ENCODE measurements at regions not wholly inside any gene's neighbourhood (a gene's known extent, or its start where the extent isn't known, plus 50 kb on each side); places are given as distances from the start of the nearest gene placed in this dataset.

DNA sequence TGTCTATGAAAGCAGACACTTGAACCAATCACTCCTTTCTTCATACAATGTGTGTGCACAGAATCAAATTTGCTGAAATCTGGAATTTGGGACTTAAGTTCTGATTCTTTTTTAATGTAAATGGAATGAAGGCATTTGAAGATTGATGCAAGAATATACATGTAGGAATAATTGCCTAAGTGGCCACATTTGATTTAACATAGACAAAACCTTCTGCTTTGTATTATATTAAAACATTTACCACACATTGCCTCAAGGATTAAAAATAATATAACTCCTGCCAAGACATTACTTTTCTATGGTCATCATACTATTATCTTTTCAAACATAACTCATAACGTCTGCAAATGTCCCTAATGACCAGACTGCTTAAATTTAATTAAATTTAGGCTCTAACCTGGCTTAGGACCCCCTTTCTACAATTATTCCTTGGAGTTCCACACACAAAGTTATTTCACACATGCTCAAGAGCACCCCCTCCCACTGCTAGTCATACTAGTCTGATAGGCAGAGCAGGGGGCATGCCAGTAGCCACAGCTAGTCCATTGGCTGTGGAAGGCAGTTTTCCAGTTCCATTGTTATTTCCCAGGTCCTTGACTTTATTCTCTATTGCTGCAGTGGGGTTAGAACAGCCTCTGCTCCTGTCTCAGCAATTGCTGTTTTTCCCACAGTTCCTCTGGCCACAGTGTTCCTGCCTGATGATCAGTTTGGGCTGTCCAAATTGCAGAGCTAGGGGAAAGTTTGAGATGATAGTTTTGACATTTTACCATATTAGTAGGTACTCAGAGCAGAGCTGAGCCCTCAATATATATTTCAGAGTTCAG lies 360.6 kb upstream of the GRAMD2B start:
- Histone ChIP-seq H3K4me3 (ENCODE audit: low read depth, low read length) (no peak overlapping the region), H3K36me3 (no peaks in the 10 kb centered on the region), H3K9me3 (ENCODE audit: severe bottlenecking) (no peaks in the 10 kb centered on the region), H3K27ac (no peak overlapping the region), H3K27me3 (ENCODE audit: insufficient read depth, low read depth, severe bottlenecking) (no peaks in the 10 kb centered on the region)
- TF ChIP-seq, protein P1, sequence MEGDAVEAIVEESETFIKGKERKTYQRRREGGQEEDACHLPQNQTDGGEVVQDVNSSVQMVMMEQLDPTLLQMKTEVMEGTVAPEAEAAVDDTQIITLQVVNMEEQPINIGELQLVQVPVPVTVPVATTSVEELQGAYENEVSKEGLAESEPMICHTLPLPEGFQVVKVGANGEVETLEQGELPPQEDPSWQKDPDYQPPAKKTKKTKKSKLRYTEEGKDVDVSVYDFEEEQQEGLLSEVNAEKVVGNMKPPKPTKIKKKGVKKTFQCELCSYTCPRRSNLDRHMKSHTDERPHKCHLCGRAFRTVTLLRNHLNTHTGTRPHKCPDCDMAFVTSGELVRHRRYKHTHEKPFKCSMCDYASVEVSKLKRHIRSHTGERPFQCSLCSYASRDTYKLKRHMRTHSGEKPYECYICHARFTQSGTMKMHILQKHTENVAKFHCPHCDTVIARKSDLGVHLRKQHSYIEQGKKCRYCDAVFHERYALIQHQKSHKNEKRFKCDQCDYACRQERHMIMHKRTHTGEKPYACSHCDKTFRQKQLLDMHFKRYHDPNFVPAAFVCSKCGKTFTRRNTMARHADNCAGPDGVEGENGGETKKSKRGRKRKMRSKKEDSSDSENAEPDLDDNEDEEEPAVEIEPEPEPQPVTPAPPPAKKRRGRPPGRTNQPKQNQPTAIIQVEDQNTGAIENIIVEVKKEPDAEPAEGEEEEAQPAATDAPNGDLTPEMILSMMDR (IDR thresholded peaks at IDR 0.05; ENCODE audit: low read depth, low read length): no peak
- DNase-seq: no peak

DNA sequence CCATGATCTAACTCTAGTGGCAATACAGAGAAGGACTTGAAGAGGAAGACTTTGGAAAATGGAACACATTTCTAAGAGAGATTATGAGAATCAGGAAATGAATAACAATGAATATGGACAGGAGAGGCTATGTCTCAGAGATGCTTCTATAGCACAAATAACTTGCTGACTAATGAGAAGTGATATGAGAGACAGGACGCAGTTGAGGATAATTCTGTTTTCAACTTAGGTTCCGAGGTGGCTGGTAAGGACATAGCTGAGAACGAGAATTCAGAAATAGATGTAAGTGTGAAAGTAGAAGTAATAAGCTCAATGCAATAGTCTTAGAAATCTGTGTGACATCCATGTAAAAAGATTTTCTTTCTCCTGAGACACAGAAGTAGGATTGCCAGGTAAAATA lies 358.1 kb upstream of the GRAMD2B start:
- DNase-seq: no peak
- TF ChIP-seq, protein P1 (IDR thresholded peaks at IDR 0.05; ENCODE audit: low read depth, low read length): no peak
- no peaks in the 10 kb centered on the region for H3K27me3 ChIP-seq (ENCODE audit: insufficient read depth, low read depth, severe bottlenecking)
- H3K9me3 ChIP-seq (ENCODE audit: severe bottlenecking): no peaks in the 10 kb centered on the region
- no peaks in the 10 kb centered on the region for H3K36me3 ChIP-seq
- H3K27ac ChIP-seq: no peak overlapping the region
- H3K4me3 ChIP-seq (ENCODE audit: low read depth, low read length): no peak overlapping the region

DNA sequence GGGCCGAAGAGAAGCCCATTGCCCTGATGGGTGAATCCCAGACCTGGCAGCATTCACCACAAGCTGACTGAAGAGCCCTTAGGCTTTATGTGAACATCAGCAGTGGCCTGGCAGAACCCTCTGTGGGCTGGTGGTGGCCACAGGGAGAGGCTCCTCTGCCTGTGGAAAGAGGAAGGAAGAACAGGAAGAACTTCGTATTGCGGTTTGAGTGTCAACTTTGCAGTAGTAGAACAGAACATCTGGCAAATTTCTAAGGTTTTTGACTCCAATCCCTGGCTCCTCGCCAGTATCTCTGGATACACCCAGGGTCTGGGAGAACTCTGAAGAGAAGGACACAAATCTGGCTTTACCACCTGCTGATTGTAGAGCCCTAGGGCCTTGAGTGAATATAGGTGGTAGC lies 356.4 kb upstream of the GRAMD2B start:
- Histone ChIP-seq H3K9me3 (ENCODE audit: severe bottlenecking) (no peaks in the 10 kb centered on the region), H3K27me3 (ENCODE audit: insufficient read depth, low read depth, severe bottlenecking) (no peaks in the 10 kb centered on the region), H3K27ac (no peak overlapping the region), H3K4me3 (ENCODE audit: low read depth, low read length) (no peak overlapping the region), H3K36me3 (no peaks in the 10 kb centered on the region)
- TF ChIP-seq, protein P1 (IDR thresholded peaks at IDR 0.05; ENCODE audit: low read depth, low read length): no peak
- DNase-seq: no peak

DNA sequence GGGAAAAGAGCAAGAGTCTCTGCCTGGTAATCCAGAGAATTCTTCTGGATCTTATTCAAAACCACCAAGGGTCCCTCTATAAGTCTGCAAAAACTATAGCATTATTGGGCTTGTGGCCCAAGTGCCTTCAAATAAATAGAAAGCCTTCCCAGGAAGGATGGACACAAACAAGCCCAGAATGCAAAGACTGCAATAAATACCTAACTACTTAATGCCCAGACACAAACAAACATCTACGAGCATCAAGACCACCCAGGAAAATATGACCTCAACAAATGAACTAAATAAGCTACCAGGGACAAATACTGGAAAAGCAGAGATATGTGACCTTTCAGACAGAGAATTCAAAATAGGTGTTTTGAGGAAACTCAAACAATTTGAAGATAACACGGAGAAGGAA lies 355.8 kb upstream of the GRAMD2B start:
- H3K9me3 ChIP-seq (ENCODE audit: severe bottlenecking): no peaks in the 10 kb centered on the region
- no peaks in the 10 kb centered on the region for H3K36me3 ChIP-seq
- H3K27ac ChIP-seq: no peak overlapping the region
- TF ChIP-seq, protein P1 (IDR thresholded peaks at IDR 0.05; ENCODE audit: low read depth, low read length): no peak
- H3K4me3 ChIP-seq (ENCODE audit: low read depth, low read length): no peak overlapping the region
- H3K27me3 ChIP-seq (ENCODE audit: insufficient read depth, low read depth, severe bottlenecking): no peaks in the 10 kb centered on the region
- no peak for DNase-seq

DNA sequence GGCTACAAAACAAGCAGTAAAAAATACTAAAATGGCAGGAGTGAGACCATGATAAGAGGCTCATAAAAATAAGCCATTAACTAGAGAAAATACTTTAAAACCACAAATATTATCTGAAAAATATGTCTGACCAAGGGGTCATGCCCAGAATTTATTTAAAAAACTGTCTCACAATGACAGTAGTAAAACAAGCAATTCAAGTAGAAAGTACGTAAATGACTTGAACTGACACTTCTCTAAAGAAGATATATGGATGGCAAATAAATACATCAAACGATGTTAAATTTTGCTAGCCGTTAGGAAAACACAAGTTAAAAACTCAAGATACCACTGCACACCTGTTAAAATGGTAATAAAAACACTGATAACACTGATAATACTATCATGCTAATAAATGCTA lies 353.9 kb upstream of the GRAMD2B start:
- Histone ChIP-seq H3K27ac (no peak overlapping the region), H3K4me3 (ENCODE audit: low read depth, low read length) (no peak overlapping the region), H3K27me3 (ENCODE audit: insufficient read depth, low read depth, severe bottlenecking) (no peaks in the 10 kb centered on the region), H3K36me3 (no peaks in the 10 kb centered on the region), H3K9me3 (ENCODE audit: severe bottlenecking) (peaks cover 3% of the 10 kb centered on the region)
- TF ChIP-seq, protein P1 (IDR thresholded peaks at IDR 0.05; ENCODE audit: low read depth, low read length): no peak
- DNase-seq: no peak

DNA sequence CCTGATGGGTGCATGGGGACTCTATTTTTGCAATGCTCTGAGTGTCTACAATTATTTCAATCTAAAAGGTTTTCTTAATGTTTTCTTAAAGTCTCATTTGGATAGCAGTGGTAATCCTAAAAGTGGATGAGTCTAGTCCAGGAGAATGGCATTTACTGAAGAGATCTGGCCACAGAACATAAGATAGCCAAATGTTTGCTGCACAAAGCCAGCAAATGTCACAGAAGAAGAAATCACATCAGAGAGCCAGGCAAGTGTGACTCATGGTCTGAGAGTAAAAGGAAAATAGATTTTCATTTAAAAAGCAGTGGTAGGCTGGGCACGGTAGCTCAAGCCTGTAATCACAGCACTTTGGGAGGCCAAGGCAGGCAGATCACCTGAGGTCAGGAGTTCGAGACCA lies 352.7 kb upstream of the GRAMD2B start:
- H3K9me3 ChIP-seq (ENCODE audit: severe bottlenecking): peaks cover 3% of the 10 kb centered on the region
- H3K36me3 ChIP-seq: no peaks in the 10 kb centered on the region
- TF ChIP-seq, protein P1 (IDR thresholded peaks at IDR 0.05; ENCODE audit: low read depth, low read length): no peak
- no peak overlapping the region for H3K4me3 ChIP-seq (ENCODE audit: low read depth, low read length)
- H3K27ac ChIP-seq: no peak overlapping the region
- H3K27me3 ChIP-seq (ENCODE audit: insufficient read depth, low read depth, severe bottlenecking): no peaks in the 10 kb centered on the region
- DNase-seq: no peak

Data from WERI-Rb-1 (cell line).